HUES6 (cell line): ENCODE measurements at regions not wholly inside any gene's neighbourhood (a gene's known extent, or its start where the extent isn't known, plus 50 kb on each side); places are given as distances from the start of the nearest gene placed in this dataset.
"Not testable (repeated sequence)": the region's sequence is repeated elsewhere in the genome, so short reads cannot be mapped to it uniquely, and the experiment has no call there.

Experiments
- H3K27ac ChIP-seq: 2 replicates; pipeline ENCODE4 v1.7.0; 2013; ENCODE audit warnings: low read depth, mild to moderate bottlenecking, low read length, inconsistent platforms
- H3K27me3 ChIP-seq: 2 replicates; pipeline ENCODE4 v1.6.1; 2013; ENCODE audit warnings: low read length; ENCODE audit not compliant: control insufficient read depth, insufficient read depth
- H3K36me3 ChIP-seq: 2 replicates; pipeline ENCODE4 v1.6.1; 2013; ENCODE audit warnings: low read length; ENCODE audit not compliant: control insufficient read depth, insufficient read depth
- H3K4me1 ChIP-seq: 2 replicates; pipeline ENCODE4 v1.6.1; 2013; ENCODE audit warnings: low read length; ENCODE audit not compliant: control insufficient read depth, insufficient read depth
- H3K4me3 ChIP-seq: 2 replicates; pipeline ENCODE4 v1.5.1; 2013; ENCODE audit warnings: low read depth, low read length
- H3K9ac ChIP-seq: one replicate; pipeline ENCODE4 v1.6.1; 2013; ENCODE audit warnings: mild to moderate bottlenecking, low read length
- H3K9me3 ChIP-seq: 2 replicates; pipeline ENCODE4 v1.6.1; 2013; ENCODE audit warnings: low read depth, low read length; ENCODE audit not compliant: control insufficient read depth, insufficient read depth

- Histone ChIP-seq H3K4me1 (no peaks in the 10 kb centered on the region), H3K4me3 (no peak overlapping the region), H3K36me3 (no peaks in the 10 kb centered on the region), H3K9ac (no peak overlapping the region), H3K27ac (no peak overlapping the region), H3K27me3 (no peaks in the 10 kb centered on the region), H3K9me3 (no peaks in the 10 kb centered on the region)
These were observed 1471.7 kb upstream of the B3GALT2 start for GRCh38 chr1:194658090-194658439.

DNA sequence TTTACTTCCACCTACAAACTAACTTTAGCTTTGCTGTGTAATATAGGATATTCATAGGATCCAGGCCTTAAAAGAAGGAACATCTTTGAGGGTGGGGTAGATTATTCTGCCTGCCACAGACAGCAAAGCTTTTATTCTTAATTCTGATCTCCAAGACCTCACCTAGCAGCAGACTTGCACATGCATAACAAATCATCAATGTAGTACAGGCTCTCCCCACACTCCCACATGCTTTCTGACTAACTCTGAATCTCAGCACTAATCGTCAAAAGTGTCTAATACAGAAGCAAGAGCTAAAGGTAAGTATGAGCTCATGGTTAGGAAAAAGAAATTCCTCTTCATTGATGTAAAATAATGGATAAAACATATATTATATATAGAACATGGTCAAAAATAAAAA lies 1468.5 kb upstream of the B3GALT2 start:
- Histone ChIP-seq H3K4me1 (no peaks in the 10 kb centered on the region), H3K4me3 (no peak overlapping the region)

GRCh38 chr1:194653385-194653784 lies 1467.0 kb upstream of the B3GALT2 start:
- no peaks in the 10 kb centered on the region for H3K9me3 ChIP-seq

More for the DNA sequence above, 1468.5 kb upstream of the B3GALT2 start:
- no peaks in the 10 kb centered on the region for H3K9me3 ChIP-seq
- H3K27ac ChIP-seq, result no peak overlapping the region
- H3K27me3 ChIP-seq, result no peaks in the 10 kb centered on the region
- no peak overlapping the region for H3K9ac ChIP-seq
- H3K36me3 ChIP-seq, result no peaks in the 10 kb centered on the region

DNA sequence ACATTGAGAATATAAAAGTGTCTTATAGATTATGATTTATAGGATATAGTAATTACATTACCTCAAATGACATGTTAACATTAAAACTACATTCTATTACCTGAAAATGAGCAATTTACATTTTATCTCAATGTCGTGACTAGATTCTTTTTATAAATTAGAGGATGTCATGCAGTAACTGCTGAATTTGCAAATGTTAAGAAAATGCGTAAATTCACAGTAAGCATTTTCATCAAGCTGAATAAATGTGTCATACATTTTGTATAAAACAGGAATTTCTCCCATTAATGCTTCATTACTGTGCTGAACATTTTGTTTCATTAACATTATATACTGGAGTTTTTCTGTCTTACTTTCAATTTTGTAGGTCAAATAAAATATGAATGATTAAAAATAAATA lies 1460.7 kb upstream of the B3GALT2 start:
- no peak overlapping the region for H3K27ac ChIP-seq
- H3K4me1 ChIP-seq, result no peaks in the 10 kb centered on the region
- no peak overlapping the region for H3K4me3 ChIP-seq
- no peaks in the 10 kb centered on the region for H3K27me3 ChIP-seq
- no peaks in the 10 kb centered on the region for H3K36me3 ChIP-seq
- no peaks in the 10 kb centered on the region for H3K9me3 ChIP-seq
- no peak overlapping the region for H3K9ac ChIP-seq

More at GRCh38 chr1:194653385-194653784, 1467.0 kb upstream of the B3GALT2 start:
- no peak overlapping the region for H3K27ac ChIP-seq
- no peaks in the 10 kb centered on the region for H3K4me1 ChIP-seq
- no peak overlapping the region for H3K4me3 ChIP-seq
- H3K36me3 ChIP-seq, result no peaks in the 10 kb centered on the region
- H3K27me3 ChIP-seq, result no peaks in the 10 kb centered on the region
- H3K9ac ChIP-seq, result no peak overlapping the region

- no peak overlapping the region for H3K9ac ChIP-seq
- H3K4me3 ChIP-seq, result no peak overlapping the region
- H3K27ac ChIP-seq, result no peak overlapping the region
- H3K36me3 ChIP-seq, result no peaks in the 10 kb centered on the region
- H3K9me3 ChIP-seq, result no peaks in the 10 kb centered on the region
- H3K4me1 ChIP-seq, result no peaks in the 10 kb centered on the region
- no peaks in the 10 kb centered on the region for H3K27me3 ChIP-seq
These were observed 1458.1 kb upstream of the B3GALT2 start for GRCh38 chr1:194644528-194644927.

DNA sequence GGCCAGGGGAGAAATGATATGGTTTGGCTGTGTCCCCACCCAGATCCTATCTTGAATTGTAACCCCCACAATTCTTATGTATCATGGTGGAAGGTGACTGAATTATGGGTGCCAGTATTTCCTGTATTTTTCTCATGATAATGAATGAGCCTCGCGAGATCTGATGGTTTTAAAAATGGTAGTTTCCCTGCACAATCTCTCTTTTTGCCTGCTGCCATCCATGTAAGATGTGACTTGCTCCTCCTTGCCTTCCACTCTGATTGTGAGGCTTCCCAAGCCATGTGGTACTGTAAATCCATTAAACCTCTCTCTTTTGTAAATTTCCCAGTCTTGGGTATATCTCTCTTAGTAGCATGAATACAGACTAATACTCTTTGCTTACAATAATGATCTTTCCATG lies 1453.9 kb upstream of the B3GALT2 start:
- Histone ChIP-seq H3K36me3 (no peaks in the 10 kb centered on the region), H3K27me3 (no peaks in the 10 kb centered on the region), H3K9me3 (no peaks in the 10 kb centered on the region), H3K27ac (no peak overlapping the region), H3K4me1 (no peaks in the 10 kb centered on the region), H3K4me3 (no peak overlapping the region), H3K9ac (no peak overlapping the region)

- Histone ChIP-seq H3K27me3 (no peaks in the 10 kb centered on the region), H3K4me3 (no peak overlapping the region), H3K36me3 (no peaks in the 10 kb centered on the region), H3K9me3 (no peaks in the 10 kb centered on the region), H3K27ac (no peak overlapping the region), H3K4me1 (no peaks in the 10 kb centered on the region), H3K9ac (no peak overlapping the region)
These were observed 1442.6 kb upstream of the B3GALT2 start for GRCh38 chr1:194629011-194629410.

DNA sequence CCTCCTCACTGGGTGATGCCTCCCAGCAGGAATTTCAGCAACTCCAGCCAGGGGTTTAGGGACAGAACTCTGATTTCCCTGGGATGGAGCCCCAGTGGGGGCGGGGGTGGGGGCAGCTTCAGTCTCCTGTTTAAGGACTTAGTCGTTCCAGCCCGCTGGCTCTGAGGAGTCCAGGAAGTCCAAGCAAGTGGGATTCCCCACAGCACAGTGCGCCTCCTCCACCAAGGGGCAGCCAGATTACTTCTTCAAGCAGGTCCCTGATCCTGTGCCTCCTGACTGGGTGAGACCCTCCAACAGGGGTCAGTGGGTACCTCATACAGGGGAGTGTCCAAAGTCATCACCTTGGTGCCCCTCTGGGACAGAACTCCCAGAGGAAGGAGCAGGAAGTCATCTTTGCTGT lies 1438.4 kb upstream of the B3GALT2 start:
- H3K36me3 ChIP-seq, result no peaks in the 10 kb centered on the region
- H3K4me3 ChIP-seq, result no peak overlapping the region
- no peaks in the 10 kb centered on the region for H3K4me1 ChIP-seq
- H3K9ac ChIP-seq, result no peak overlapping the region
- H3K9me3 ChIP-seq, result no peaks in the 10 kb centered on the region
- H3K27ac ChIP-seq, result no peak overlapping the region
- no peaks in the 10 kb centered on the region for H3K27me3 ChIP-seq

DNA sequence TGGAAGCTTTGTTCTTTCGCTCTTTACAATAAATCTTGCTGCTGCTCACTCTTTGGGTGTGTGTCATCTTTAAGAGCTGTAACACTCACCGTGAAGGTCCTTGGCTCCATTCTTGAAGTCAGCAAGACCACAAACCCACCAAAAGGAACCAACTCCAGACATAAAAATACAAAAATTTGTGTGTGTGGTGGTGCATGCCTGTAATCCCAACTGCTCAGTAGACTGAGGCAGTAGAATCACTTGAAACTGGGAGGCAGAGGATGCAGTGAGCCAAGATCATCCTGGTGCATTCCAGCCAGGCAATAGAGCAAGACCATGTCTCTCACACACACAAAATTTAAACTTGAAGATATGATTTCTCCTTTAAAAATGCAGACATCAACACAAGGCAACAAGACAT lies 1431.7 kb upstream of the B3GALT2 start:
- Histone ChIP-seq H3K27me3 (no peaks in the 10 kb centered on the region), H3K4me1 (no peaks in the 10 kb centered on the region), H3K9me3 (no peaks in the 10 kb centered on the region), H3K27ac (no peak overlapping the region), H3K36me3 (no peaks in the 10 kb centered on the region), H3K4me3 (no peak overlapping the region), H3K9ac (no peak overlapping the region)

DNA sequence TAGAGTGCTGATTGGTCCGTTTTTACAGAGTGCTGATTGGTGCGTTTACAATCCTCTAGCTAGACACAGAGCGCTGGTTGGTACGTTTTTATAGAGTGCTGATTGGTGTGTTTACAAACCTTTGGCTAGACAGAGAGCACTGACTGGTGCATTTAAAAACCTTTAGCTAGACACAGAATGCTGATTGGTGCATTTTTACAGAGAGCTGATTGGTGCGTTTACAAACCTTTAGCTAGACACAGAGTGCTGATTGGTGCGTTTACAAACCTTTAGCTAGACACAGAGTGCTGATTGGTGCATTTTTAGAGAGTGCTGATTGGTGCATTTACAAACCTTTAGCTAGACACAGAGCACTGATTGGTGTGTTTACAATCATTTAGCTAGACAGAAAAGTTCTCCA lies 1430.9 kb upstream of the B3GALT2 start:
- not testable (repeated sequence) for H3K9ac ChIP-seq, H3K27ac ChIP-seq, H3K4me1 ChIP-seq, H3K36me3 ChIP-seq, H3K9me3 ChIP-seq, H3K27me3 ChIP-seq, H3K4me3 ChIP-seq

- H3K27ac ChIP-seq, result no peak overlapping the region
- H3K4me3 ChIP-seq, result no peak overlapping the region
- no peaks in the 10 kb centered on the region for H3K9me3 ChIP-seq
- H3K4me1 ChIP-seq, result no peaks in the 10 kb centered on the region
- H3K9ac ChIP-seq, result no peak overlapping the region
- no peaks in the 10 kb centered on the region for H3K27me3 ChIP-seq
- H3K36me3 ChIP-seq, result no peaks in the 10 kb centered on the region
These were observed 1430.4 kb upstream of the B3GALT2 start for GRCh38 chr1:194616835-194617234.

GRCh38 chr1:194602184-194602583 lies 1415.8 kb upstream of the B3GALT2 start:
- no peaks in the 10 kb centered on the region for H3K27me3 ChIP-seq
- no peaks in the 10 kb centered on the region for H3K36me3 ChIP-seq
- H3K4me1 ChIP-seq, result no peaks in the 10 kb centered on the region
- no peak overlapping the region for H3K27ac ChIP-seq
- no peak overlapping the region for H3K4me3 ChIP-seq
- H3K9me3 ChIP-seq, result no peaks in the 10 kb centered on the region
- no peak overlapping the region for H3K9ac ChIP-seq
